NOMO-1 treated with dmso at 0.1 percent for 144 hours (cell line): ENCODE measurements at regions not wholly inside any gene's neighbourhood (a gene's known extent, or its start where the extent isn't known, plus 50 kb on each side); places are given as distances from the start of the nearest gene placed in this dataset.

Experiments used
- DNase-seq: peaks from one replicate; lab custom pipeline; 2025; ENCODE audit not compliant: unreplicated experiment; lab: John Stamatoyannopoulos, UW

- DNase-seq, result no peak
Observed at GRCh38 chr7:98467570-98468312, 66.9 kb upstream of the BAIAP2L1 start.

DNA sequence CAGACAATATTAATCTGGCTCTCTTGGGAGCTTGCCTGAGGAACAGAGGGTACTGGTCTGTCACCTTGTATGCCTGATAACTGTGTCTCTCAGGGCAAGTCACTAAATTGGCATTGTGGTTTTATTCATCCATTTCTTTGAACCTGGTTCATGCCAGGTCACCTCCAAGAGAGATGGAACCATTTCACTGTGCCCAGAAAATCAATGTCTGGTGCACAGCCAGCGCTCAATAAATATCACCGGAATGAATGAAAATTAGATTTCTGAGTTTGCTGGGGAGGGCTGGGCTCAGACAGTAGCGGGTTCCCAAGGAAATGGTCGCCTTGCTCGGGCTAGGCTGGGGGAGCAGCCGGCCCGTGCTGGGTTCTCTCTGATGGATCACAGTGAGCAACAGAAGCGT, 64.1 kb upstream of the BAIAP2L1 start:
- DNase-seq, result no peak

DNA sequence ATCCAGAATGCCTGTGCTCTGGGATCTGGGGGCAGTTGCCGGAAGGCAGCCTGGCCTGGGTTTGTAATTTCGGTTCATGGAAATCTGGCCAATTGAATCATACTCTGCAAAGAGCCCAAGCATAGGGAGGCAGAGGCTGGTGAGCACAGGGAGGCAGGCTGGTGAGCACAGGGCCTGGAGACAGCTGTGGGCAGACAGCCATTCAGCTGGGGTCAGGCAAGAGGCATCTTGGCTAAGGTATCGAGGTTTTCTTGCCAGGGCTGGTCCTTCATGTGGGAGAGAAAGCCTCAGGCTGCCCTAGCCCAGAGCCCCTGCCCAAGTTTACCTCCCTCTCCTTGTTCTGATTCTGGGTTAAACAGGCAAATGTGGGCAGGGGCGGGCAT, 63.7 kb upstream of the BAIAP2L1 start:
- no peak for DNase-seq

GRCh38 chr7:98463837-98464557, 63.1 kb upstream of the BAIAP2L1 start:
- DNase-seq, result no peak

GRCh38 chr7:98462911-98463633, 62.2 kb upstream of the BAIAP2L1 start:
- no peak for DNase-seq

DNA sequence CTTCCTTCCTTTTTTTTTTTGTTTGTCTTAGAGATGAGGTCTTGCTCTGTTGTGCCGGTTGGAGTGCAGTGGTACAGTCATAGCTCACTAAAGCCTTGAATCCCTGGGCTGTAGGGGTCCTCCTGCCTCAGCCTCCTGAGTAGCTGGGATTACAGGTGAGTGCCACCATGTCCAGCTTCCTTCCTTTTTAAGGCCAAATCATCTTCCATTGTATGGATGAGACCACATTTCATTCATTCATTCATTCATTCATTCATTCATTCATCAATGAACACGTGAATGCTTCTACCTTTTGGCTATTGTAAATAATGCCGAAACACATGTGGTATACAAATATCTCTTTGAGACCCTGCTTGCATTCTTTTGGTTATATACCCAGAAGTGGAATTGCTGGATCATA, 60.0 kb upstream of the BAIAP2L1 start:
- DNase-seq, result no peak

DNA sequence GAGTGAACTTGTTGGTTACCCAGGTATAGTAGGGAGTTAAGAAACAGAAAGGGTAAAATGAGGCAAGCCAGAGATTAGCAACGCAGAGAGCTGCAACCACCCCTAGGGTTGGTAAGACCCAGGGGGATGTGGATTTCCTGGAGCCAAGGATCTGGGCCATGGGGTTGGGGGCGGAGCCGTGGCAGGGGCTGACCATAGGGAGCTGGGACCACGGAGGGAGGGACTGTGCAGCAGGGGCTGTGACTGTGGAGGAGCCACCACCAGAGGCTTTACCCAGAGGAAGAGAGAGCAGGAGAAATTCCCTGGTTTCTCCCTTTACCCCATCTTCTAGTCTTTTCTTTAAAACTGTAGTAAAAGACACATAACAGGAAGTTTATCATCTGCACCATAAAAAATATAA, 58.6 kb upstream of the BAIAP2L1 start:
- no peak for DNase-seq

DNA sequence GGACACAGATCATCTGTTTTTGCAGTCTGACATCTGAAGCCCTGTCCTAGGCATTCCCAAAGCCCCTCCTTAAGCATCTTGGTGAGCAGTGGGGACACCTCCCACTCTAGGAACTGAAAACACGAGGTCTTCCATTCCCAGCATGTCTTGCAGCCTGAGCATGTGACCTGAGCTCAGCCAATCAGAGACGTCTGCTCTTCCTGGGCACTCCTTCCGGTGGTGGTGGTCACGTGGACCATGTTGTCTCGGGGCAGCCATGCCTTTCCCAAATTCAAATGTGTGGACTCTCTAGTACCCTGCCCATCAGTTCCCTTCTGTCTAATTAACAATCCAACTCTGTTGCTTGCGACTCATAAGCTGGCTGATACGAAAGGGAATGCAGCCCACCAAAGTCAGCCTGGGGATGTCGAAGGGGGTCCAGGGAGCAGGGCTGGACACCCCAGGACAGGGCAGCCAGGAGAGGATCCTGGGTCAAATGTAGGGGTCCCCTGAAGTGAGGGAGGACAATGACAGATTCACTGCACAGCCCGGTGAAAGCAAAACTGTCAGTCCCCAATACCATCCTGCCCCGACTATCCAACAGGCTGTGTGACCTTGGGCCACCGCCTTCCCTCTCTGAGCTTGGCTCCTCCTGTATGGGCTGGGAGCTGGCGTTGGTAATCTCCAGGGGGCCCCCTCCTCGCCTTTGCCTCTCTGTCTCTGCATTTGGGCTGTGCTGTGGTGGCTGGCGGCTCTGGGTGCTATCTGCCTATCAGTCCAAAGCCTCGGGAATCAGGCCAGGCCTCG, 57.4 kb upstream of the BAIAP2L1 start:
- no peak for DNase-seq

DNA sequence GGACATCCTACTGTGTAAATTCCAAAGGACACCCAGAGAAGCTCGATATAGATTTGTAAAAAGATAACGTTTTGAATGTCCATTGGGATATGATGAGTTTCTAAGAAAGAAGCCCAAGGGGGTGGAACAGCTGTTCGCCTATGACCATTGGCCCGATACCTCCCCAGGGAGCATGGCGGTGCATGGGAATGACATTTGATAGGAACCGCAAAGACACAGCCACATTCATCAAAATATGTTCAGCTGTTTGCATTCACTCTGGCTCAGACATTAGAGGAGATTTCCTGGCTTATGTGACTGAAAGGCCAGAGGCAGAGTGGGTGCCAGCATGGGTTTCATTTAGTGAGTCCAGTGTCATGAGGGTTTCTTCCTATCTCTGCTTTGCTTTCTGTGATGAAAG, 56.0 kb upstream of the BAIAP2L1 start:
- DNase-seq, result no peak

DNA sequence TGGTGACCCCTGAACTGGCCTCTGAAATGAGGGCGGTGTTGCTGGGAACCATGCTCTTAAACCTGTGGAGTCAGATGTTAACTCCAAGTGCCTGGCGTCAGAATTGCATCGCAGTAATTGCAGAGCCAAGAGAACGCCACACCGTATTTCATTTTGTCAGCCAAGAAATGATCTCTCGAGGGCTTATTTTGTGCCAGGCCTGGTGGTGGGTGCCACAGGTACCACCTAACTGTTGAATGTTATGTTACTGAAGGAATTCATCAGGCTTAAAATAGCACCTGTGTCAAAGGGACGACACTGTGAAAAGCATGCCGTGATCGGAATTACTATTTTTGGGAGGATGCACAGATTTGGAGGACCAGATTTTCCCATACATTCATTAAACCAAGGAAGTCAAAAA, 51.9 kb upstream of the BAIAP2L1 start:
- DNase-seq, result no peak
